SU-DHL-6 (cell line): ENCODE measurements at regions not wholly inside any gene's neighbourhood (a gene's known extent, or its start where the extent isn't known, plus 50 kb on each side); places are given as distances from the start of the nearest gene placed in this dataset.

Experiments
- H2AFZ ChIP-seq: fragments of 200-600 bp; sonication (generic); 2 replicates; pipeline ENCODE4 v1.6.1; 2014; ENCODE audit warnings: low read depth, mild to moderate bottlenecking, moderate library complexity, mixed read lengths, antibody characterized with exemption, low read length; ENCODE audit not compliant: severe bottlenecking
- H3F3A ChIP-seq: fragments of 200-600 bp; shearing (Covaris generic); 2 replicates; pipeline ENCODE4 v1.6.0; 2016; ENCODE audit warnings: antibody characterized with exemption, mild to moderate bottlenecking; ENCODE audit not compliant: insufficient read depth
- H3K27ac ChIP-seq: fragments of 200-600 bp; sonication (generic); 2 replicates; pipeline ENCODE4 v1.5.1; 2016; ENCODE audit warnings: low read depth, mild to moderate bottlenecking, low read length, moderate library complexity, mixed read lengths
- H3K27me3 ChIP-seq: fragments of 200-600 bp; sonication (generic), shearing (Covaris generic); 2 replicates; pipeline ENCODE4 v1.6.0; 2014; ENCODE audit warnings: mild to moderate bottlenecking, low read length
- H3K36me3 ChIP-seq: fragments of 200-600 bp; sonication (generic); 2 replicates; pipeline ENCODE4 v1.6.1; 2014; ENCODE audit warnings: mild to moderate bottlenecking, low read length, mixed read lengths
- H3K4me2 ChIP-seq: fragments of 300-600, 200-600 bp; shearing (Covaris generic), sonication (generic); 2 replicates; pipeline ENCODE4 v1.6.0; 2014; ENCODE audit warnings: low read length, low read depth, mild to moderate bottlenecking; ENCODE audit not compliant: poor library complexity, severe bottlenecking
- H3K4me3 ChIP-seq: fragments of 200-600 bp; sonication (generic); 2 replicates; pipeline ENCODE4 v1.5.1; 2014; ENCODE audit warnings: antibody characterized with exemption, low read length, mild to moderate bottlenecking, mixed read lengths; ENCODE audit not compliant: insufficient read depth, poor library complexity, severe bottlenecking
- H3K79me2 ChIP-seq: fragments of 200-600 bp; sonication (generic); 2 replicates; pipeline ENCODE4 v1.6.1; 2014; ENCODE audit warnings: mild to moderate bottlenecking, low read length, moderate library complexity; ENCODE audit not compliant: insufficient read depth
- H3K9ac ChIP-seq: fragments of 200-600 bp; sonication (generic); 2 replicates; pipeline ENCODE4 v1.7.0; 2014; ENCODE audit warnings: mild to moderate bottlenecking, low read length
- H3K9me2 ChIP-seq: fragments of 200-600 bp; sonication (generic); replicated peaks from 2 replicates; pipeline ENCODE4 v1.6.1; 2014; ENCODE audit warnings: low read length; ENCODE audit not compliant: insufficient read depth
- H3K9me3 ChIP-seq: fragments of 200-600 bp; sonication (generic); 2 replicates; pipeline ENCODE4 v1.6.1; 2014; ENCODE audit warnings: low read length, mixed read lengths; ENCODE audit not compliant: insufficient read depth
- H4K20me1 ChIP-seq: fragments of 200-600 bp; sonication (generic); 2 replicates; pipeline ENCODE4 v1.6.1; 2014; ENCODE audit warnings: low read depth, mild to moderate bottlenecking, antibody characterized with exemption, low read length, moderate library complexity, mixed read lengths
- EZH2phosphoT487 ChIP-seq: fragments of 200-600 bp; sonication (generic), shearing (Covaris generic); conservative IDR thresholded peaks from 2 replicates; pipeline ENCODE4 v1.6.1; 2018; ENCODE audit warnings: mild to moderate bottlenecking, antibody characterized with exemption, low read length, moderate library complexity, mixed read lengths
- TF ChIP-seq, protein P1 (sequence below): fragments of 200-600 bp; sonication (generic); IDR thresholded peaks from one replicate; pipeline ENCODE4 v1.5.1; 2017; ENCODE audit warnings: antibody characterized with exemption, mild to moderate bottlenecking, low read length, moderate library complexity; ENCODE audit not compliant: insufficient read depth, poor library complexity, severe bottlenecking

DNA sequence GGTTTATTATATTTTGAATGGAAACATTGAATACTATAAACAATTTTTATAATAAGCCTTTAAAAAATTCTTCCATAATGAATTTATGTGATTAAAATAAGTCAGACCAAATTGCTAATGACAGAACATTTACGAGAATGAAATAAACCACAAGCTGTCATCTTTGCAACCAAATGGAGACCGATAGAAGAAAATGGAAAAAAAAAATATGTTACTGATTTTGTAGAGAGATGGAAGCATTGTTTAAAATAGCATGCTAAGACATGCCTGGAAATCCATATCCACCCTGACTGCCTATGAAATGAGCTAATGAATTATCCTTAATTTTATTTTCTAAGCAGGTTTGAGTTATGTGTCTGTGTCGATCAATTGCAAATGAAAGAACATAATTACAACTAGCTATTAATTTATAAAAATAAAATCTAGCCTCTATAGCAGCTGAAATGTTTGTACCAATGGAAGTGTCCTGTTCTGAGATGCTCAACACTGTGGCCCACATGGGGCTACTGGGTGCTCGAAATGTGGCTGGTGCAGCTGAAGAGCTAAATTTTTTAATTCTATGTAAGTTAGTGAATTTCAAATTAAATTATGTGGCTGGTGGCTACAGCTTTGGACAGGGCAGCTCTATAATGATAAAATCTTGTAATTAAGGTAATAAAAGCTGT is 832.8 kb downstream of the RNF144A start:
- H3K4me3 ChIP-seq: no peak overlapping the region
- no peaks in the 10 kb centered on the region for H3K9me3 ChIP-seq
- no peak overlapping the region for H2AFZ ChIP-seq
- no peaks in the 10 kb centered on the region for H3K36me3 ChIP-seq
- H3K79me2 ChIP-seq: no peaks in the 10 kb centered on the region
- no peak overlapping the region for H3K4me2 ChIP-seq
- H4K20me1 ChIP-seq: no peaks in the 10 kb centered on the region
- no peak overlapping the region for H3K27ac ChIP-seq
- 0 out of 2 replicates have a peak, but pooled peaks cover 4% of the 10 kb centered on the region for H3K27me3 ChIP-seq
- H3K9ac ChIP-seq: no peak overlapping the region
- no peaks in the 10 kb centered on the region for H3K9me2 ChIP-seq
- TF ChIP-seq, protein P1, sequence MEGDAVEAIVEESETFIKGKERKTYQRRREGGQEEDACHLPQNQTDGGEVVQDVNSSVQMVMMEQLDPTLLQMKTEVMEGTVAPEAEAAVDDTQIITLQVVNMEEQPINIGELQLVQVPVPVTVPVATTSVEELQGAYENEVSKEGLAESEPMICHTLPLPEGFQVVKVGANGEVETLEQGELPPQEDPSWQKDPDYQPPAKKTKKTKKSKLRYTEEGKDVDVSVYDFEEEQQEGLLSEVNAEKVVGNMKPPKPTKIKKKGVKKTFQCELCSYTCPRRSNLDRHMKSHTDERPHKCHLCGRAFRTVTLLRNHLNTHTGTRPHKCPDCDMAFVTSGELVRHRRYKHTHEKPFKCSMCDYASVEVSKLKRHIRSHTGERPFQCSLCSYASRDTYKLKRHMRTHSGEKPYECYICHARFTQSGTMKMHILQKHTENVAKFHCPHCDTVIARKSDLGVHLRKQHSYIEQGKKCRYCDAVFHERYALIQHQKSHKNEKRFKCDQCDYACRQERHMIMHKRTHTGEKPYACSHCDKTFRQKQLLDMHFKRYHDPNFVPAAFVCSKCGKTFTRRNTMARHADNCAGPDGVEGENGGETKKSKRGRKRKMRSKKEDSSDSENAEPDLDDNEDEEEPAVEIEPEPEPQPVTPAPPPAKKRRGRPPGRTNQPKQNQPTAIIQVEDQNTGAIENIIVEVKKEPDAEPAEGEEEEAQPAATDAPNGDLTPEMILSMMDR: no peak
- no peak for TF ChIP-seq EZH2phosphoT487
- no peaks in the 10 kb centered on the region for H3F3A ChIP-seq

DNA sequence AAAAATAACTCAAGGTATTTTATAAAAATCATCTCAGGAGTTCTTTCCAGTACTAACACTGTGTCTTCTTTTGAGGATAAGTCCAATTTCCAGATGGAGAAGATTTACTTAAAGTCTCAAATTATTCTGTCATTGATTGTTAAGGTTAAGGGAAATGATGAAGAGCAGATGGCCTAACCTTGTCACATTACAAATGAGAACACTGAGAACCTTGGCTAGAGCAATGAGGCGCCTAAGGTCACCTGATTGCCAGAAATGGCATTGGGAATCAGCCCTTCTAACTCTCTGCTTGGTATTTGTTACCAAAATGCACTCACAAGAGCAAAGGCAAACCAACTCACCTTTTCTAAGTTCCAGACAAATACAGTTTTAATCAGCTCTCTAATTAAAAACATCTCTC is 835.1 kb downstream of the RNF144A start:
- no peaks in the 10 kb centered on the region for H4K20me1 ChIP-seq

DNA sequence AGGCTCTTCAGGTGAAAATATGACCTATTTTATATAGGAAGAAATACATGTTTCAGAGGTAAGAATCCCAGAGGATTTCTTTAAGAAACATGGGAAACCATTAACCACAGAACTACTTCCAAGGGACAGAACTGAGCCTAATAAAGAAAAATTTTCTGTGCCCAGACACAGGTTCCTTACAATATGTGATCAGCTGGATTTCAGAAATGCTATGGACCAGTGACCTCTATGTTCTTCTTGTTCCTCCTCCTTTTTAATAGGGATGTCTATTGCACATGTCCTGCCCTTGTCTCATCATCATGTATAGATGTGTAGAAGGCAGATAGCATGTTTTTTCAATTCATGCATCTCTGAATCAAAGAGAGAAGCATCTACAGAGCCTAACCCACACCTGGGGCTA is 836.6 kb downstream of the RNF144A start:
- TF ChIP-seq EZH2phosphoT487: no peak
- TF ChIP-seq, protein P1: no peak
- Histone ChIP-seq H3K4me3 (no peak overlapping the region), H3K9ac (no peak overlapping the region), H4K20me1 (no peaks in the 10 kb centered on the region), H3K4me2 (no peak overlapping the region), H3K36me3 (no peaks in the 10 kb centered on the region), H3K9me2 (no peaks in the 10 kb centered on the region), H3K27ac (no peak overlapping the region), H3F3A (no peaks in the 10 kb centered on the region), H3K79me2 (no peaks in the 10 kb centered on the region), H2AFZ (no peak overlapping the region), H3K27me3 (0 out of 2 replicates have a peak, but pooled peaks cover 4% of the 10 kb centered on the region), H3K9me3 (no peaks in the 10 kb centered on the region)

More for the DNA sequence above, 835.1 kb downstream of the RNF144A start:
- no peaks in the 10 kb centered on the region for H3K9me2 ChIP-seq
- H3K9me3 ChIP-seq: no peaks in the 10 kb centered on the region
- 0 out of 2 replicates have a peak, but pooled peaks cover 4% of the 10 kb centered on the region for H3K27me3 ChIP-seq
- no peaks in the 10 kb centered on the region for H3F3A ChIP-seq
- no peak overlapping the region for H3K9ac ChIP-seq
- no peak overlapping the region for H3K4me2 ChIP-seq
- TF ChIP-seq, protein P1: no peak
- TF ChIP-seq EZH2phosphoT487: no peak
- H3K79me2 ChIP-seq: no peaks in the 10 kb centered on the region
- H3K27ac ChIP-seq: no peak overlapping the region
- H2AFZ ChIP-seq: no peak overlapping the region
- H3K36me3 ChIP-seq: no peaks in the 10 kb centered on the region
- no peak overlapping the region for H3K4me3 ChIP-seq
